HG03103 (cell line): ENCODE measurements at regions not wholly inside any gene's neighbourhood (a gene's known extent, or its start where the extent isn't known, plus 50 kb on each side); places are given as distances from the start of the nearest gene placed in this dataset.

Experiments used
- ATAC-seq: cut with Tn5 transposase; IDR thresholded peaks from one replicate; pipeline ENCODE4 v1.9.1; 2021; ENCODE audit warnings: low read depth; ENCODE audit not compliant: unreplicated experiment

DNA sequence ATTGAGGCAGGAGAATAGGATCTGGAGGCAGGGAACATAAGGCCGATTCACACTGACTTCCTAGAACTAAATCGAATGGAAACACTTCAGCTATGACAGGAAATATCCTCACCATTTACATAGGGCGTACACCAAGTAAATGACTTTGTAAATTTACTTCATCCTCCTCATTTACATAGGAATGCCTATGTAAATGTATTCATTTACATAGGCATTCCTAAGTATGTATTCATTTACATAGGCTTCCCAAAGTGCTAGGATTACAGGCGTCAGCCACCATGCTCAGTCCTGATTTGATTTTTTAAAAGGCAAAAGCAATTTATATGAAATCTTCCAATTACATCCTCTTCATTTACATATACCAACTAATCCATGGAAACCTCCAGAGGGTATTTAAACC lies 133.1 kb upstream of the RFC3 start:
- ATAC-seq: no peak

DNA sequence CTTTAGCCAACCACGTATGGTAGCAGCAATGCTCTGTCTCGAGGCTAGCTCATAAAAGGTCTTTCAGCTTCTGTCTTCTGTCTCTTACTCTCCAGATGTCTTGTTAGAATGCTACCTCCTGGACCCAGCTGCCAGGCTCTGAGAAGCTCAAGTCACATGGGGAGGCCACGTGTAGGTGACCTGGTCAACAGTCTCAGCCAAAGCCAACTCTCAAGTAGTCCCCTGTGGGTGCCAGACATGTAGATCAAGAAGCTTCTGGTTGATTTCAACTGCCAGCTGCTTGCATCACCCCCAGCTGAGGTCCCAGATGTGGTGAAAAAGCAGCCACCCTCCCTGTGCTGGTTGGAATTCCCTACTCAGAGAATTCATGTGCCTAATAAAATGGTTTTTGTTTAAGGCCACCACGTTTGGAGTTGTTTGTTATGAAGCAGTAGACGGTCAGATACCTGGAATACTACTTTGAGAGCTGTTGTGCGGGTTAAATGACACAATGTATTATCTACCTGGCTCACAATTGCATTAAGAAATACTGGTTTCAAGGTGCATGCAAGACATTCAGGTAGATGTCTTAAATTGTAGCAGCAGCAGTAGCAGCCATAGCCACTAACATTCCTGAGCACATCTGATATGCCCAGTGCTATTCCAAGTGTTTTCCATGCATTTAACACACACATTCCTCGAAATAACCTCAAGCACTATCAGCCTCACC lies 131.0 kb upstream of the RFC3 start:
- no peak for ATAC-seq

DNA sequence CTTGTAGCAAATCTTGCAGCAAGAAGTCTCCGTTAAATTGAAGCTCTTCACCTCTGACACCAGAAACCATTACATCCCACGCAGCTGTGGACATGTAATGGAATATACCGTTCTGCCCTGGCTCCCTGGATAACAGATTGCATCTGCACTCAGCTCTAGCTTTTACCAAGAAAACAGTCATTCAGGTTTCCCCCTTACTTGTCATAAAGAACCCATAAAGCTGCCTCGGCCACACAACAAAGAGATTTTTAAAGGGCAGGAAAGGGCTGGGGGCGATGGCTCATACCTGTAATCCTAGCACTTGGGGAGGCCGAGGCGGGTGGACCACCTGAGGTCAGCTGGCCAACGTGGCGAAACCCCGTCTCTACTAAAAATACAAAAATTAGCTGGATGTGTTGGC lies 127.6 kb upstream of the RFC3 start:
- no peak for ATAC-seq

DNA sequence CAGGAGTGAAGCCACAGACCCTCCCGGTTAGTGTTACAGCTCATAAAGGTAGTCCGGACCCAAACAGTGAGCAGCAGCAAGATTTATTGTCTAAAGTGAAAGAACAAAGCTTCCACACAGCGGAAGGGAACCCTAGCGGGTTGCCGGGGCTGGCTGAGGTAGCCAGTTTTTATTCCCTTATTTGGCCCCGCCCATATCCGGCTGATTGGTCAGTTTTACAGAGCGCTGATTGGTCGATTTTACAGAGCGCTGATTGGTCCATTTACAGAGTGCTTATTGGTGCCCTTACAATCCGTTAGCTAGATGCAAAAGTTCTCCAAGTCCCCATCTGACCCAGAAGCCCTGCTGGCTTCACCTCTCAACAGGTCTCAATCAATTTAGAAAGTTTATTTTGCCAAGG lies 126.0 kb upstream of the RFC3 start:
- no peak for ATAC-seq

DNA sequence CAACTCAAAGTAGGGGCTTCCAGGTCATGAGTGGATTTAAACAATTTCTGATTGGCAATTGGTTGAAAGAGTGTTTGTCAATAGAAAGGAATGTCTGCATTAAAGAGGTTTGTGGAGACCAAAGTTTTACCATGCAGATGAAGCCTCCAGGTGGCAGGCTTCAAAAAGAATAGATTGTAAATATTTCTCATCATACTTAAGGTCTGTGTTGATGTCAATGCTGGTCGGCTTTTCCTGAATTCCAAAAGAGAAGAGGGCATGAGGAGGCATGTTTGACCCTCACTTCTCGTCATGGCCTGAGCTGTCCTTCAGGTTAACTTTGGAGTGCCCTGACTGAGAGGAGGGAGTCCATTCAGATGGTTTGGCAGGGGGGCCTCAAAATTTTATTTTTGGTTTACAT lies 125.4 kb upstream of the RFC3 start:
- ATAC-seq: no peak

DNA sequence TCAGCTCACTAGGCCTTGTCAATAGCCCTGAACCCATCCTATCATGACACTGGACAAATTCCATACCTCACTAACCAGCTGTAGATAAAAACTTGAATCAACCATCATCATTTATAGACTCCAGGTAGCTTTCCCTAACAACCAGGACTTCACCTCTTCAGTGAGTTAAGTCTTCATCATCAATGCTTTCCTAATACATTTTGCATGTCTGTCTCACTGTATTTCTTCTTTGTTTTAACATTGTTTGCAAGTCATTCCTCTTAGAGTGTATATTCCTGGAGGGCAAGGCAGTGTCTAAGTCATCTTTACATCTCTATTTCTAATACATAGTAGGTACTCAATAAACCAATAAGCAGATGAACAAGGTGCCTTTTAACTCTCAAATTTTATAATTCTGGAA lies 123.4 kb upstream of the RFC3 start:
- ATAC-seq: no peak

DNA sequence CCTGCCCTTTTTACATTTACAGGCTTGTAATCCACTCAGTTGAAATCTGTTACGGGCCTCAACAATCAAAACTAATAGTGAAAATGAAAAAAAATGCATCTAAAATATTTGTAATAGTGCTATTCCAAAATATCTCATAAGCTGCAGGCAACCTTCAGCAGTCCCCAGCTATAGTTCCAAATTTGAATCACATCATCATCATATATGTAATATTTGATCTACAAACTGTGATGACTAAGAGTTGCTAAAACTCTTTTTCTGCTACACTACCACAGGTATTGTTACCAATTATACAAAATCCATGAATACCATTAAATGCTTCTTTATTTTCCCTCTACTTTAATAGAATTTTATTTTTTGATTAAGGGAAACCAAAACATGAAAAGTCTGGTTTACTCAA lies 121.4 kb upstream of the RFC3 start:
- no peak for ATAC-seq

DNA sequence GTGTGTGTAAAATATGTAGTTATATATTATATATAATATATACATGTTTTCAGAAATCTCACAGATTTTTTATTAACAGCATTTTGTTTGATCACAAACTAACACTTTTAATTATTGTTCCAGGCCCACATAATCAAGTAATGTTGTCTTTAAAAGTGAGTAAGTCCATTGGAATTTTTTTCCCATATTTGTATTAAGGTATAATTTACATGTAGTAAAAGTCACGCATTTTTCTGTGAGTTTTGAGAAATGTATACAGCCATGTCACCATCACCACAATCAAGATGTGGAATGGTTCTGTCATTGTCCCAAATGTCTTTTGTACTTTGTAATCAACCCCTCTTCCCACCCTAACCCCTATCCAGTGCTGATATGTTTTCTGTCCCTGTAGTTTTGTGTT lies 120.0 kb upstream of the RFC3 start:
- no peak for ATAC-seq

DNA sequence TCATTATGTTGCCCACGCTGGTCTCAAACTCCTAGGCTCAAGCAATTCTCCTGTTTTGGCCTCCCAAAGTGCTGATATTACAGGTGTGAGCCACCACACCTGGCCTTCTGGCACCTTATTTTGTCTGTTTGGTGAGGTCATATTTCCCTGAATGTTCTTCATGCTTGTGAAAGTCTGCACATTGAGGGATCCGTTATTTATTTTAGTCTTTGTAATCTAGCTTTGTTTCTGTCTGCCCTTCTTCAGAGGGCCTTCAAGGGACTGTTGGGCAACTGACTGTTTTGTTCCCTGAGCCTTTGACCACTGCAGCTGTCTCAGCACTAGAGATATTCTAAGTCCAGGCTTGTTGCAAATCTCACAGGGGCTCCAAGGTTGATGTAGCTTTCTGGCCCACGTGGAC lies 110.5 kb upstream of the RFC3 start:
- no peak for ATAC-seq

DNA sequence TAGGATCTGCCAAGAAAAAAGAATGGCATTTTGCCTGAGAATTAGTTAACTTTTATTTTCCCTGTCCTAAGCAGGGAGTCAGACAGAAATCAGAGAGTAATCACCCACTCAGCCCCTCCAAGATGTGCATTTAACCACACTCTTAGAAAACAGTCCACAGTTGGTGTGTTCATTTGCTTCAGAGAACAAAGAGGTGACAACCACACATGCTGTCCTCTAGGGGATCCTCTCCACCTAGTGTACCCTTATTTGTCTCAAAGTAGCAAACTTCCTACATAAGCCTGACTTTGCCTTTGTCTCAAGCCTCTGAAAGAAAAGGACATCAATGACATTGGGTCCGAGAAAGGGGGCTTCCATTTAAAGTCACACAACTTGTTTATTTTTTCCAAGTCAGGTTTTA lies 107.0 kb upstream of the RFC3 start:
- ATAC-seq: no peak

DNA sequence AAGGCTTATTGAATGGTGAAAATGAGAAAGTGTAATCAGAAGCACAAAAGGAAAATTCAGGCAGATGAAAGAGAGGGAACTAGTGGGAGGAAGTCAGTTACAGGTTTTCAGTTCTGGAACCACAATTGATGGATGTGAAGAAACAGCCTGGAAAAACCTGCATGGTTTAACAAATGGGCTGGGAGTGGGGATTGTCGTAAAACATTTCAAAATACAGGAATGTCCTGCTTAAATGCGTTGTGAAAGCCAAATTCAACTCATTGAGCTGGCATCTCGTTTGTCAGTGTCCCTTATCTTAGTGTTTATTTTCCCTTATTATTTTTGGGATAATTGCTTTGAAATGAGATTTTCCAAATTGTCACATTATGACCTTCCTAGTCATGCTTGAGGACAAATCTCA lies 106.5 kb upstream of the RFC3 start:
- ATAC-seq: no peak

DNA sequence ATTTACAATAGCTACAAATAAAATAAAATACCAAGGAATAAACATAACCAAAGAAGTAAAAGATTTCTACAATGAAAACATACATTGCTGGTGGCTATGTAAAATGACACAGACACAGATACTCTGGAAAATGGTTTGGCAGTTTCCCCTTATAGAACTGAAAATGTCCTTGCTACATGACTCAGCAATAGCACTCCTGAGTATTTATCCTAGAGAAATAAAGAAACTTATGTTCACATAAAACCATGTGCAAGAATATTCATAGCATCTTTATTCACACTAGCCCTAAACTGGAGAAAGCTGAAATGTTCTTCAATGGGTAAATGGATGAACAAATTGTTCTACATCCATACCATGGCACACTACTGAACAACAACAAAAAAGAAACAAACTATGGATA lies 100.2 kb upstream of the RFC3 start:
- ATAC-seq: no peak

DNA sequence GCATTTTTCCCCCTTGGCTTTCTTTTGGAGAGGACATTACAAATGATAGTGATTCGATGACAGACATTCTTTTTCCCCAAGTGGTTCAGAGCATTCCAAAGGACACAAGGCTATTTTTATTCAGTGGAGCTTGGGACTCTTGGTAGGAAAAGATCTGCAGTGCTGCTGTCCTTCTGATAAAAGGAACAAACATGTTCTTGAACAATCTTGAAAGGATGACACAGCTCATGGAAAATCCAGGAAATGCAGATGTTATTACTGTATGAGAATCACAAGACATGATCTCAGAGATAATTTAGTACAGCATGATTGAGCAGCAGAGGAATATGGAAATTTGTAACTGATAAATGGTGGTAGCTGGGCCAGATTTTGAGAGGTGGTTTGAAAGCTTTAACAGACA lies 96.2 kb upstream of the RFC3 start:
- no peak for ATAC-seq

DNA sequence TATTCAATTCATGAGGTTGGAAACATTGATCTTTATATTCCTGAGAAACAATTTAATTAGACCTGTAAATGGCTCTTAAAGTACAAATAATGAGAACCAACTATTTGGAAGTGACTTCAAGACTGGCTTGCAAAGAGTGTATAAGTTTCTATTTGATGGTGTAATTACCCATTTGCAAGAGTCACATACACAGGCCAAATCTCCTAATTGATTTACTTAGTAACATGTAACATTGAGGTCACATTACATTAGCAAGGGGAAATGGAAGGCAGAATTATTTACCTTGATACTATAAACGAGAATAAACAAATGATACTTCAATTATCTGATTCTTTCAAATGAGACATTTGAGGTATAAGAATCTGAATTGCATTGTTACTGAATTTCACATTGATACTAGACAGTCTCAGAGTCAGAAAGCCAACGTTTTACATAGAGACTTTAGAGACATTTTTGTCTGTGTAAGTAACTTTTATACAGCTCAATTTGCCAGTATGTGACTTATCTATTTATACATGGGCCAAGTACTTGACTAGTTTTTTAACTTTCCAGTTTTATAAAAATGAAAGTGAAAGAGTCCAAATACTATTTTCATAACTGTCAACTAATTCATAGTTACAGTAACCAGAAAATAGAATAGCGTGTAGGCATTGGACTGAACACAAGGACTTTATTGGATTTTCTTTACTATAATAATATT lies 95.6 kb upstream of the RFC3 start:
- ATAC-seq: no peak

DNA sequence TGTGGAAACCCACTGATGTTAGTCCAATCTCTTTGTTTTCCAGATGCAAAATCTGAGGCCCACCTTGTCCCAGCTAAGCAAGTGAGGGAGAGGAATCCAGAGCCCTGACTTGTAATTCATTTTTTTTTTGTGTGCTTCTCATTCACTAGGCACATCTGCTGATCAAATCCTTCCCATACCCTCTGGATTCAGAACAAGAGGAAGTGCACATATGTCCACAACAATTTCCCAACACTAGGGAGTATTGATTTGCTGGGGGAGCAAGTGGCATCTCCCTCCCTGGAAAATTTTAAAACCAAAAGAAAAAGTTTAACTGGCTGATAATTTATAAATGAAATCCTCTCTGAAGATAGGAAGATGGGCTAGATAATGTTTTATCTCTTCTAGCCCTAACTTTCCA lies 94.6 kb upstream of the RFC3 start:
- no peak for ATAC-seq

DNA sequence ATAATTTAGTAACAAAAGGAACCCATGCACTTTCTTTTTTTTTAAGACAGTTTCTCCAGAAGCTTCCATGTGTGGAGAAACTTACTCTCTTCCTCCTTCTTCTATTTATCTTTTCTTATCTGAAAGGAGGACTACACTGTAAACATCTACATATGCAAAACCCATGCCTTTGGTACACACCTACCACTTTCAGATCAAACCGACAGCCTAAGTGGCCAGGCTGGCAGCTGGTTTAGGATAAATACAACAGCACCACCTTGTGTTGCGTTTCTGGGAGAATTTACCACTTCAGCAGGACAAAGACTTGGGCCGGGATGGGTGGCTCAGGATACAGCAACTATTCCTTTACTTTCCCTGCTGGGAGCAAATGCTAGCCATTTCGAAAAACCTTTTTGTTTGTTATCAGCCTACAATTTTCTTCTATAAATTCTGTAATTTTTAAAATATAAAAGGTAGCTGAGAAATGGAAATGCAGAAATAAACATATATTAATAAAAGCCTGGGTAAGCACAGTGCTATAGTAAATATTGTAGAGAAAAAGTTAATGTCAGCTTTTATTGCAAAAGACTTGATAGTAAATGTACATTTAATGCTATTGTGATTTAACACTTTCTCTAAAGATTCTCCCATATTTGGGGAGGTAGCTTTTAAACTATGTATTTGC lies 94.0 kb upstream of the RFC3 start:
- ATAC-seq: peak; percentile 56

DNA sequence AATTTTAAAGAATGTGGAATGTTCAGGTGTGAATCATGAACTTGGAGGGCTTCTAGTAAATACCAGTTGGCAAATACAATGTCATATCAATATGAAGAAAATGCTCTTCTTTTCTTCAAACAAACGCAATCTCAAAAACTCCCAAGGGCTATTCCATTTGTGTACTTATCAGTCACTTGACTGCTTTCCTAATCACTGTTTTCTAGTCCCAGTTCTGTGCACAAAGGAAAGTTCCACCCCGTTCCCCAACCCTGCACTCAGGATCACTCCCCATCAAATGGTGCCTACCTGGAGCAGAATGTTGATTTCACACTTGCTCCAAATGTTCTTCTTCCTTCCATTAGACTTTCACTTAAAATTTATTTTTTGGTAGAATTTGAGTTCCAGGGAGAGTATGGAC lies 92.6 kb upstream of the RFC3 start:
- ATAC-seq: no peak

DNA sequence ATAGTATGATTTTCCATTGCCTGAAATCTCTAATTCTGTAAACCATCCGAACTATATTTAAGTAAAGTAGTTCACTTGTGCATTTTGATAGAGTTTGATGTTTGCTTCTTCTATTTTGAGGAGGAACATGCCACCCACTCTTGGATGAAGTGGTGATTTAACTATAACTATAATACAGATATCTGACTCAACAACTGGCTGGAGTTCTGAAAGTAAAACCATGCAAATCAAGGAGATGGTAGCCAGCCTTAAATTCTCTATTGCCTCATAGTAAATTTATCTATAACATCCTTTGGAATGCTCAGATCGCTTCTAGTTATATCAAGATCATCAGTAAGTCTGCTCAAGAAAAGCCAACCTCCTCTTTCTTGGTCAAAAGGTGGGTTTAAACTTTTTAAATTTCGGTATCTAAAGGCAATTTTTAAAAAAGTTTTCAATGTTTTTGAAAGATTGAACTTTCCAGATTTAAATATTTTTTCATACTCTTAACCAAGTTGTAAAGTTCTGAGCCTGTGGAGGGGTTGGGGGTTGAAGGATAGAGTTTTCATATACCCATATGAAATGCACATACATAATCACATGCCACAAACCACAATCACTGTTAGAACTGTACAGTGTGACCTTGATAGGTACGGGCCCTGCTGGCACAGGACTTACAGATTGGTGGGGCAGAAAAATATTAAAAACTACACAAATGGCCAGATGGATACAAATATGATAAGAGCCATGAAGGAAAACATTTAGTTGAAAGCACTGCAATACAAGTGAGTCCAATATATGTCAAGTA lies 90.5 kb upstream of the RFC3 start:
- no peak for ATAC-seq

DNA sequence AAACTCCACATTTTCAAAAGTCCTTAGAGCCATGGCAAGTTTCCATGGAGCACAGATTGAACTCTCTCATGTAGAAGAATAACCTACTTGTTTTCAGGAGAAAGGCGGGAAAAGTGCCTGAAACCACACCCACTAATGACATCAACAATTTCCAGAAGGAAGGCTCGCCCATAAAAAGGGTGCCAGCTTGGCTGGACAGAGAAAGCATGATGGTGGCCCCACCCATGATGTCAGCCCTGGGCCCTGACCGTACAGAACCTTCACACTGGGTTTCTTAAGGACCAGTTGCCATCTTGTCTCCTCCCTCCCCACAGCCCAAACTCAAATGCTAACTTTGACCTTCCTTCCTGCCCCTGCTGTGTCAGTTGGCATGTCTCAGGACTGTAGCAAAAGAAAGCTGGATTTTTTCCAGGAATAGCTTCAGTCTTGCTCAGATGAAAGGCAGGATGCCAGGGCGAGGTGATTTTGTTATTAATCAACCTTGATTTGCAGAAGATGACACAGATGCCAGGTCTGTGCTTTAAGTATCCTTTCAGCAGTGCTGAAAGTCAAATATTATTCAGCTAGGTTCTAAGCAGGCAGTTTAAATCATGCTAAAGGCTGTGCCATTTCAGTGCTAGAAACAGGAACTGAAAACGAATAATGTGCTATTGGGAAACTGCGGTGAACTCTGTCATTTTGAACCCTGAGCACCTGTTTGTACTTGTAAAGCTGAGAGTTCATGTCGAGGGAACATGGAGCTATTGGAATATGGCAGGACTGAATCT lies 89.5 kb upstream of the RFC3 start:
- peak; percentile 79 for ATAC-seq

DNA sequence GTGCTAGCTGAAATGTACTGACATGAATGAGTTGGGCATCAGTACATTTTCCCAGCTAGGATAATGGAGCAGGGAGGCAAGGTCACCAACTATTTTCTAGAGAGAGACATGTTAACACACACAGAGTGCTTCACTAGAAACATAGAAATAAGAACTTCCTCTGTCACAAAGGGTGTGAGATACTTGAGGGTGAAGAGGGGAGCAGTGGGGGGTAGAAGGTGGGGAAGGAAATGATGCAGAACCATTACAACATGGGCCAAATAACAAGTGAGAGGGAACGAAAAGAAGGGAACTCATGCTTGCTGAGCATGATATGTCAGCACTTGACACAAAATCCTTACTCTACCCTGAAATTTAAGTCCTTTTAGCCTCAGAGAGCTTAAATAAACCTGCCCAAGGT lies 87.8 kb upstream of the RFC3 start:
- ATAC-seq: no peak

DNA sequence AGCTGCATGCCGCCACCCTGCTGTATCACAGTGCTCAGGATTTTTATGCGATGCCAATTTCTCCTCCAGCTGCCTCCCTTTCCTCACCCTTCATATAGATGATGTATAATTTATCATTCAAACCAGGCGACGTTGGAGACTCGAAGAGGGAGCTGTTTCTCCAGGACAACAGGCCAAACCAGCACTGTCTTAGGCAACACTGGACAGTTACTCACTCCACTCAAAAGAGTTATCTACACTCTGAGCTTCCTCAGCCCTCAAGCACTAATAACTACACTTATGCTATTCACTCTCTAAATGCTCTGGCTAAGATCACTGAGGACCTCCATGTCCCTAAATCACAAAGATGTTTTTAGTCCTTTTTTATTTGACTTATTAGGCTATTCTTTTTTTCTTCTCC lies 87.3 kb upstream of the RFC3 start:
- no peak for ATAC-seq
